ENCODE measurements at regions not wholly inside any gene's neighbourhood (a gene's known extent, or its start where the extent isn't known, plus 50 kb on each side); places are given as distances from the start of the nearest gene placed in this dataset.

- no peak overlapping the region for H3K27ac ChIP-seq
- no peaks in the 10 kb centered on the region for H3K9me3 ChIP-seq (ENCODE audit: low read depth)
- H3K27me3 ChIP-seq = no peaks in the 10 kb centered on the region
- H3K4me1 ChIP-seq (ENCODE audit: low read depth) = no peaks in the 10 kb centered on the region
- H3K36me3 ChIP-seq = no peaks in the 10 kb centered on the region
- DNase-seq (ENCODE audit: low read depth in 1 of 2, low spot score in 1 of 2) = no peak
- TF ChIP-seq, protein P1, sequence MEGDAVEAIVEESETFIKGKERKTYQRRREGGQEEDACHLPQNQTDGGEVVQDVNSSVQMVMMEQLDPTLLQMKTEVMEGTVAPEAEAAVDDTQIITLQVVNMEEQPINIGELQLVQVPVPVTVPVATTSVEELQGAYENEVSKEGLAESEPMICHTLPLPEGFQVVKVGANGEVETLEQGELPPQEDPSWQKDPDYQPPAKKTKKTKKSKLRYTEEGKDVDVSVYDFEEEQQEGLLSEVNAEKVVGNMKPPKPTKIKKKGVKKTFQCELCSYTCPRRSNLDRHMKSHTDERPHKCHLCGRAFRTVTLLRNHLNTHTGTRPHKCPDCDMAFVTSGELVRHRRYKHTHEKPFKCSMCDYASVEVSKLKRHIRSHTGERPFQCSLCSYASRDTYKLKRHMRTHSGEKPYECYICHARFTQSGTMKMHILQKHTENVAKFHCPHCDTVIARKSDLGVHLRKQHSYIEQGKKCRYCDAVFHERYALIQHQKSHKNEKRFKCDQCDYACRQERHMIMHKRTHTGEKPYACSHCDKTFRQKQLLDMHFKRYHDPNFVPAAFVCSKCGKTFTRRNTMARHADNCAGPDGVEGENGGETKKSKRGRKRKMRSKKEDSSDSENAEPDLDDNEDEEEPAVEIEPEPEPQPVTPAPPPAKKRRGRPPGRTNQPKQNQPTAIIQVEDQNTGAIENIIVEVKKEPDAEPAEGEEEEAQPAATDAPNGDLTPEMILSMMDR (IDR thresholded peaks at IDR 0.05; ENCODE audit: low read depth, low read length) = no peak
- H3K4me3 ChIP-seq = no peak overlapping the region
Observed at GRCh38 chr5:105573575-105573974, 2011.0 kb upstream of the NUDT12 start.

GRCh38 chr5:105565531-105565930 is 2002.9 kb upstream of the NUDT12 start:
- TF ChIP-seq, protein P1 (IDR thresholded peaks at IDR 0.05; ENCODE audit: low read depth, low read length) = no peak
- H3K9me3 ChIP-seq (ENCODE audit: low read depth) = no peaks in the 10 kb centered on the region
- H3K27me3 ChIP-seq = no peaks in the 10 kb centered on the region
- no peak overlapping the region for H3K27ac ChIP-seq
- no peaks in the 10 kb centered on the region for H3K4me1 ChIP-seq (ENCODE audit: low read depth)
- no peaks in the 10 kb centered on the region for H3K36me3 ChIP-seq
- no peak overlapping the region for H3K4me3 ChIP-seq
- DNase-seq (ENCODE audit: low read depth in 1 of 2, low spot score in 1 of 2) = no peak

DNA sequence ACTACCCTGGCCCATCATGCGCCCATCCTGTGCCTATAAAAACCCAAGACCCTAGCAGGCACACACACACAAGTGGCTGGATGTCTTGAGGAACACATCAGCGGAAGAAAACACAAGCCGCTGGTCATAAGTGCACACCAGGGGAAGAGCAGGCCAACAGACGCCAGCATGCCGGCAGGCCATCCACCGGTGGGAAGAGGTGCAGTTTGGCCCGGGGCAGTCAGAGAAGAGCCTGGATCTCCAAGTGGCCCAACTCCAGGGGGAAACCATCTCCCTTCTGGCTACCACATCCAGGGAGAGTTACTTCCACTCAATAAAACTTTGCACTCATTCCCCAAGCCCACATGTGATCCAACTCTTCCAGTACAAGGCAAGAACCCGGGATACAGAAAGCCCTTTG is 2001.3 kb upstream of the NUDT12 start:
- Histone ChIP-seq H3K27me3 (no peaks in the 10 kb centered on the region), H3K27ac (no peak overlapping the region), H3K4me3 (no peak overlapping the region), H3K9me3 (ENCODE audit: low read depth) (no peaks in the 10 kb centered on the region), H3K36me3 (no peaks in the 10 kb centered on the region), H3K4me1 (ENCODE audit: low read depth) (no peaks in the 10 kb centered on the region)
- TF ChIP-seq, protein P1 (IDR thresholded peaks at IDR 0.05; ENCODE audit: low read depth, low read length) = no peak
- DNase-seq (ENCODE audit: low read depth in 1 of 2, low spot score in 1 of 2) = no peak

DNA sequence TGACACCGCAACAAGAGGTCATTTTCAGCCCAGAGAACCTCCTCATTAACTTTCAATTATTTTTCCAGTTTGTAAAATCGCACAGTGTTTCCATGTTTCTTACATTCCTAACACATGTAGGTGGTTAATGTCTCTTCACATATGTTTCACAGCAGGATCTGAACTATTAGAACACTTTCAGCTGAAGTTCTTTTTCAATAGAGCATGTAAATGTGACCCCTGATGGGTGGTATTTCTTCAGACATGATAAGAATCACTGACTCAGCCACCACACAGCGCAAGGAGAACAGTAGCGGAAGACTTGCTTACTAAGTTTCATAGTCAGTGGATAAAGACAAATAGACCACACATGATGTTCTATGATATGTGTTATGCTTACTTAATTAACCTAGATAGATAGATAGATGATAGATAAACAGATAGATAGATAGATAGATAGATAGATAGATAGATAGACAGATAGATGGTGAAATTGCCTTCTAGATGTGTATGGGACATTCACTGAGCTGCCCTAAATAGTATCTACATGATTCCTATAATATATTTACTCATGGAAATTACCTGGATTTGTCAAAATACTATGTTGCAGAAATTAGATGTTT is 1992.1 kb upstream of the NUDT12 start:
- H3K9me3 ChIP-seq (ENCODE audit: low read depth) = no peaks in the 10 kb centered on the region
- TF ChIP-seq, protein P1 (IDR thresholded peaks at IDR 0.05; ENCODE audit: low read depth, low read length) = no peak
- H3K4me3 ChIP-seq = no peak overlapping the region
- no peaks in the 10 kb centered on the region for H3K4me1 ChIP-seq (ENCODE audit: low read depth)
- no peak for DNase-seq (ENCODE audit: low read depth in 1 of 2, low spot score in 1 of 2)
- H3K27me3 ChIP-seq = no peaks in the 10 kb centered on the region
- no peaks in the 10 kb centered on the region for H3K36me3 ChIP-seq
- no peak overlapping the region for H3K27ac ChIP-seq

- TF ChIP-seq, protein P1 (IDR thresholded peaks at IDR 0.05; ENCODE audit: low read depth, low read length) = no peak
- H3K27ac ChIP-seq = no peak overlapping the region
- no peak for DNase-seq (ENCODE audit: low read depth in 1 of 2, low spot score in 1 of 2)
- no peaks in the 10 kb centered on the region for H3K4me1 ChIP-seq (ENCODE audit: low read depth)
- H3K36me3 ChIP-seq = no peaks in the 10 kb centered on the region
- H3K27me3 ChIP-seq = no peaks in the 10 kb centered on the region
- no peaks in the 10 kb centered on the region for H3K9me3 ChIP-seq (ENCODE audit: low read depth)
- H3K4me3 ChIP-seq = no peak overlapping the region
Observed at GRCh38 chr5:105544300-105544699, 1981.7 kb upstream of the NUDT12 start.
